22Rv1 (cell line): ENCODE measurements at regions not wholly inside any gene's neighbourhood (a gene's known extent, or its start where the extent isn't known, plus 50 kb on each side); places are given as distances from the start of the nearest gene placed in this dataset.

Experiments
- ZFX ChIP-seq: fragments of 450-650 bp; IDR thresholded peaks from 2 replicates; pipeline ENCODE4 v1.6.1; 2017; ENCODE audit warnings: antibody characterized with exemption, borderline replicate concordance
- TF ChIP-seq, protein P1 (sequence below): fragments of 450-650 bp; IDR thresholded peaks from 2 replicates; pipeline ENCODE4 v1.5.1; 2017; ENCODE audit warnings: mild to moderate bottlenecking

DNA sequence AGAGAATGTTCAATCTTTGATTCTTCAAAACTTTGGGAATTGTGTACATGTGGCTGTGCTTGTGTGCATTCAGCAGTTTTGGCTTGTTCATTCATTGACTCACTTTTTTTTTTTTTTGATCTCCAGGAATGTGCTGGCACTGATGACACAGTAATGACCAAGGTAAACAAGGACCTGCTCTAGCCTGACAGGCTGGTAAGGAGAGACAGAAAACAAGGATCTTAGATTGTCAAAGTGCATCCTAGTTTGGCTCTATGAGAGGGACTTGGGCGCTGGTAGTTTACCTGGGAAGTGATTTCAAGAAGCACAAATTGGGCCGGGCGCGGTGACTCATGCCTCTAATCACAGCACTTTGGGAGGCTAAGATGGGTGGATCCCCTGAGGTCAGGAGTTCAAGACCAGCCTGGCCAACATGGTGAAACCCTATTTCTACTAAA lies 233.1 kb upstream of the WSCD1 start:
- TF ChIP-seq, protein P1, sequence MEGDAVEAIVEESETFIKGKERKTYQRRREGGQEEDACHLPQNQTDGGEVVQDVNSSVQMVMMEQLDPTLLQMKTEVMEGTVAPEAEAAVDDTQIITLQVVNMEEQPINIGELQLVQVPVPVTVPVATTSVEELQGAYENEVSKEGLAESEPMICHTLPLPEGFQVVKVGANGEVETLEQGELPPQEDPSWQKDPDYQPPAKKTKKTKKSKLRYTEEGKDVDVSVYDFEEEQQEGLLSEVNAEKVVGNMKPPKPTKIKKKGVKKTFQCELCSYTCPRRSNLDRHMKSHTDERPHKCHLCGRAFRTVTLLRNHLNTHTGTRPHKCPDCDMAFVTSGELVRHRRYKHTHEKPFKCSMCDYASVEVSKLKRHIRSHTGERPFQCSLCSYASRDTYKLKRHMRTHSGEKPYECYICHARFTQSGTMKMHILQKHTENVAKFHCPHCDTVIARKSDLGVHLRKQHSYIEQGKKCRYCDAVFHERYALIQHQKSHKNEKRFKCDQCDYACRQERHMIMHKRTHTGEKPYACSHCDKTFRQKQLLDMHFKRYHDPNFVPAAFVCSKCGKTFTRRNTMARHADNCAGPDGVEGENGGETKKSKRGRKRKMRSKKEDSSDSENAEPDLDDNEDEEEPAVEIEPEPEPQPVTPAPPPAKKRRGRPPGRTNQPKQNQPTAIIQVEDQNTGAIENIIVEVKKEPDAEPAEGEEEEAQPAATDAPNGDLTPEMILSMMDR, result no peak
- TF ChIP-seq ZFX, result no peak
